Caco-2 (cell line): ENCODE measurements at regions not wholly inside any gene's neighbourhood (a gene's known extent, or its start where the extent isn't known, plus 50 kb on each side); places are given as distances from the start of the nearest gene placed in this dataset.
A peak's percentile ranks its signal among the peaks of the same experiment; 100 is the strongest.

Source experiments
- BruUV-seq: library from RNA; stranded (reverse); fragments of 400-500 nt; replicated peaks from 2 replicates; lab custom pipeline; 2021; lab: Mats Ljungman, UMichigan
- CTCF ChIA-PET: fragments of 300-600 bp; sonication (Branson Sonifier 250); formaldehyde crosslinking; loops from one replicate; lab custom pipeline; 2022; ENCODE audit warnings: antibody characterized with exemption; lab: Charles Lee
- POLR2A ChIA-PET: fragments of 300-600 bp; sonication (Branson Sonifier 250); formaldehyde crosslinking; loops from one replicate; lab custom pipeline; 2022; ENCODE audit warnings: antibody characterized with exemption; lab: Charles Lee
- DNase-seq, 2 experiments: peaks; one replicate each; pipeline versions ENCODE4 v3.0.0 to v3.0.0-alpha.2; 2020 to 2022
- H3K27me3 ChIP-seq: replicated peaks from 2 replicates; pipeline ENCODE4 v1.6.0; 2011; ENCODE audit warnings: low read length; ENCODE audit not compliant: control insufficient read depth, insufficient read depth
- H3K36me3 ChIP-seq: 2 replicates; pipeline ENCODE4 v1.5.1; 2011; ENCODE audit warnings: low read length; ENCODE audit not compliant: control insufficient read depth, insufficient read depth
- H3K4me1 ChIP-seq: fragments of 250-450 bp; sonication (Bioruptor Pico); 2 replicates; pipeline ENCODE4 v1.5.1; 2020; ENCODE audit warnings: mild to moderate bottlenecking
- H3K4me3 ChIP-seq: 2 replicates; pipeline ENCODE4 v1.5.1; 2011; ENCODE audit warnings: low read depth, mild to moderate bottlenecking, control low read depth, low read length
- H3K9me3 ChIP-seq: fragments of 250-450 bp; sonication (Bioruptor Pico); 2 replicates; pipeline ENCODE4 v1.5.1; 2020; ENCODE audit warnings: mild to moderate bottlenecking, moderate library complexity
- H3K27ac Mint-ChIP-seq: one replicate; pipeline ENCODE4 v1.8.0; 2022; ENCODE audit warnings: mixed read lengths; ENCODE audit not compliant: unreplicated experiment
- H3K27me3 Mint-ChIP-seq: one replicate; pipeline ENCODE4 v1.8.0; 2022; ENCODE audit warnings: mixed read lengths; ENCODE audit not compliant: insufficient read depth, unreplicated experiment
- H3K36me3 Mint-ChIP-seq: one replicate; pipeline ENCODE4 v1.8.0; 2022; ENCODE audit warnings: mild to moderate bottlenecking, mixed read lengths; ENCODE audit not compliant: insufficient read depth, unreplicated experiment
- H3K4me1 Mint-ChIP-seq: one replicate; pipeline ENCODE4 v1.8.0; 2022; ENCODE audit warnings: low read depth, mixed read lengths; ENCODE audit not compliant: unreplicated experiment
- H3K4me3 Mint-ChIP-seq: one replicate; pipeline ENCODE4 v1.8.0; 2022; ENCODE audit warnings: mild to moderate bottlenecking, moderate library complexity, mixed read lengths; ENCODE audit not compliant: unreplicated experiment
- H3K9me3 Mint-ChIP-seq: one replicate; pipeline ENCODE4 v1.8.0; 2022; ENCODE audit warnings: mixed read lengths; ENCODE audit not compliant: unreplicated experiment
- CTCF ChIP-seq, 2 experiments: fragments of 200-600 bp in 1 of 2; IDR thresholded peaks; 1 replicate in 1 of 2; 2 replicates in 1 of 2; pipeline versions ENCODE4 v1.5.1 to v1.8.0; 2011 to 2022; ENCODE audit warnings: antibody characterized with exemption in 1 of 2, control low read depth in 1 of 2, inconsistent platforms in 1 of 2, low read depth in 1 of 2, low read length in 1 of 2, mild to moderate bottlenecking in 1 of 2, moderate library complexity in 1 of 2; ENCODE audit not compliant: insufficient read depth in 1 of 2, severe bottlenecking in 1 of 2, unreplicated experiment in 1 of 2
- intact Hi-C: fragments of 100-400 bp; cut with micrococcal nuclease; formaldehyde crosslinking; loops from one replicate; pipeline ENCODE4 v1.10.0; 2022; ENCODE audit not compliant: unreplicated experiment

- no peaks in the 10 kb centered on the region for H3K4me1 Mint-ChIP-seq
Measured at GRCh38 chr20:19026901-19027644, 185.4 kb upstream of the SLC24A3 start.

DNA sequence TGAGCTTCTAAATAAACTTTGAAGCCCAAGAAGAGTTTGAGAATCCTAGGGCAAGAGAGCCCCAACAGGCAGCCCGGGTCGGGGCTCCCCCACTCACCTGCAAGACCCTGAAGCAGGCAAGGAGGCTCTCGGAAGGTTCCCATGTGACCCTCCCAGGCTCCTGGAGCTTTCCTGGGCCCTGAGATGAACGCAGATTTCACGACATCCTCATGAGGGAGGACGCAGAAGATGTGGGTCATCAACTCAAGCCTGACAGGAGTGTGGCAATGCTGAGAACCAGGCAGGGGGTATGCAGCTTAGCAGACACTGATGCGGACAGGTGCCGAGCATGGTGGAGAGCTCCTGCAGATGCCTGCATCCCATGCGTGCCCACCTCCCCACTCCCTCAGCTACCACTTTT is 184.5 kb upstream of the SLC24A3 start:
- no peak for TF ChIP-seq CTCF (IDR thresholded peaks at IDR 0.05; ENCODE audit: insufficient read depth in 1 of 2, low read depth in 1 of 2, low read length in 1 of 2, severe bottlenecking in 1 of 2, unreplicated experiment in 1 of 2)
- intact Hi-C loops, result loop anchor here (10.0 kb wide), 1 partner anchor 63 kb away; no protein-coding TSS in a partner anchor
- H3K9me3 Mint-ChIP-seq, result peaks cover 9% of the 10 kb centered on the region
- H3K4me1 Mint-ChIP-seq, result no peaks in the 10 kb centered on the region
- Histone ChIP-seq H3K9me3 (no peaks in the 10 kb centered on the region), H3K4me3 (no peak overlapping the region), H3K27me3 (no peaks in the 10 kb centered on the region), H3K4me1 (no peaks in the 10 kb centered on the region), H3K36me3 (no peaks in the 10 kb centered on the region)
- ChIA-PET CTCF (interaction anchor here (0.7 kb wide), 1 partner anchor 201 kb away, joined by 3 read pairs; no protein-coding TSS in a partner anchor), POLR2A (no interaction called here)
- H3K27me3 Mint-ChIP-seq, result peaks cover 5% of the 10 kb centered on the region
- DNase-seq, result no peak
- BruUV-seq, result no TSS peak
- H3K36me3 Mint-ChIP-seq, result no peaks in the 10 kb centered on the region
- no peak overlapping the region for H3K4me3 Mint-ChIP-seq
- no peak overlapping the region for H3K27ac Mint-ChIP-seq

More at GRCh38 chr20:19026901-19027644, 185.4 kb upstream of the SLC24A3 start:
- H3K9me3 ChIP-seq, result no peaks in the 10 kb centered on the region
- peak in 1 of 2 experiments; percentile 25 for DNase-seq
- CTCF ChIA-PET, result interaction anchor here (1.5 kb wide), 1 partner anchor 395 kb away, joined by 3 read pairs; no protein-coding TSS in a partner anchor
- Mint-ChIP-seq H3K27me3 (peaks cover 3% of the 10 kb centered on the region), H3K4me3 (no peak overlapping the region), H3K36me3 (no peaks in the 10 kb centered on the region), H3K9me3 (peaks cover 9% of the 10 kb centered on the region), H3K27ac (no peak overlapping the region)
- intact Hi-C loops, result loop anchor here (10.0 kb wide), 1 partner anchor 62 kb away; no protein-coding TSS in a partner anchor
- H3K36me3 ChIP-seq, result no peaks in the 10 kb centered on the region
- H3K4me3 ChIP-seq, result no peak overlapping the region
- no TSS peak for BruUV-seq
- H3K27me3 ChIP-seq, result no peaks in the 10 kb centered on the region
- POLR2A ChIA-PET, result no interaction called here
- H3K4me1 ChIP-seq, result no peaks in the 10 kb centered on the region
- peak; percentile 6 to 29 for TF ChIP-seq CTCF (IDR thresholded peaks at IDR 0.05; ENCODE audit: insufficient read depth in 1 of 2, low read depth in 1 of 2, low read length in 1 of 2, severe bottlenecking in 1 of 2, unreplicated experiment in 1 of 2)

DNA sequence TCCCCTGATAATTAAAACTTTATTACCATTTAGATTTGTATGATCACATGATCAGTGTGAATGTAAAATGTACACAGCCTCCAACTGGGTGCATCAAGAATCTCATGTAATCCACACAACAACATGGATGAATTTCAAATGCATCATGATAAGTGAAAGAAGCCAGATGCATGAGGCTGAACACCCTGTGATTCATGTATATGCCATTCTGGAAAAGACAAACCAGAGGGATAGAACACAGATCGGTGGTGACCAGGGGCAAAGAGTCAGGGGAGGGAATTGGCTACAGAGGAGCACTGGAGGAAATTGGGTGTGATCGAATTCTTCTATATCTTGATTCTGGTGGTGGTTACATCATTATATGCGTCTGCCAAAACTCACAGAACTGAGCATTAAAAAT is 170.7 kb upstream of the SLC24A3 start:
- no peak for TF ChIP-seq CTCF (IDR thresholded peaks at IDR 0.05; ENCODE audit: insufficient read depth in 1 of 2, low read depth in 1 of 2, low read length in 1 of 2, severe bottlenecking in 1 of 2, unreplicated experiment in 1 of 2)
- DNase-seq, result no peak
- H3K4me1 Mint-ChIP-seq, result no peaks in the 10 kb centered on the region
- H3K4me3 Mint-ChIP-seq, result no peak overlapping the region
- no peak overlapping the region for H3K27ac Mint-ChIP-seq
- ChIA-PET POLR2A (no interaction called here), CTCF (no interaction called here)
- BruUV-seq, result no TSS peak
- Histone ChIP-seq H3K4me3 (no peak overlapping the region), H3K36me3 (no peaks in the 10 kb centered on the region), H3K9me3 (no peaks in the 10 kb centered on the region), H3K4me1 (no peaks in the 10 kb centered on the region), H3K27me3 (0 out of 2 replicates have a peak, but pooled peaks cover 1% of the 10 kb centered on the region)
- intact Hi-C loops, result no loop called here
- H3K36me3 Mint-ChIP-seq, result no peaks in the 10 kb centered on the region
- H3K27me3 Mint-ChIP-seq, result peaks cover 23% of the 10 kb centered on the region
- no peaks in the 10 kb centered on the region for H3K9me3 Mint-ChIP-seq
